Muscle layer of colon (tissue), 2 donors: ENCODE measurements at regions not wholly inside any gene's neighbourhood (a gene's known extent, or its start where the extent isn't known, plus 50 kb on each side); places are given as distances from the start of the nearest gene placed in this dataset.

Experiments
- H3K27ac ChIP-seq: one replicate; pipeline ENCODE4 v1.7.0; 2013; ENCODE audit warnings: low read depth, mild to moderate bottlenecking, low read length, moderate library complexity
- H3K27me3 ChIP-seq, 2 donors: one replicate each; pipeline ENCODE4 v1.7.0; 2013; ENCODE audit warnings: low read length in 2 of 2, mild to moderate bottlenecking in 2 of 2; ENCODE audit not compliant: insufficient read depth in 2 of 2, control insufficient read depth in 1 of 2
- H3K36me3 ChIP-seq: one replicate; pipeline ENCODE4 v1.7.0; 2013; ENCODE audit warnings: mild to moderate bottlenecking, low read length; ENCODE audit not compliant: insufficient read depth
- H3K4me1 ChIP-seq: one replicate; pipeline ENCODE4 v1.7.0; 2013; ENCODE audit warnings: mild to moderate bottlenecking, low read length; ENCODE audit not compliant: insufficient read depth
- H3K4me3 ChIP-seq, 2 donors: one replicate each; pipeline ENCODE4 v1.7.0; 2013; ENCODE audit warnings: low read length in 2 of 2, low read depth in 1 of 2, mild to moderate bottlenecking in 1 of 2, moderate library complexity in 1 of 2
- H3K9ac ChIP-seq: one replicate; pipeline ENCODE4 v1.7.0; 2013; ENCODE audit warnings: low read length
- H3K9me3 ChIP-seq: one replicate; pipeline ENCODE4 v1.7.0; 2013; ENCODE audit warnings: mild to moderate bottlenecking, low read length
- donor health status: abdominal sarcoma.
- donor health status: Adenocarcinoma of cecum.

- no peak overlapping the region for H3K9ac ChIP-seq
- H3K9me3 ChIP-seq = no peaks in the 10 kb centered on the region
Observed at GRCh38 chr16:63735456-63735855, 1386.4 kb downstream of the CDH11 start.

DNA sequence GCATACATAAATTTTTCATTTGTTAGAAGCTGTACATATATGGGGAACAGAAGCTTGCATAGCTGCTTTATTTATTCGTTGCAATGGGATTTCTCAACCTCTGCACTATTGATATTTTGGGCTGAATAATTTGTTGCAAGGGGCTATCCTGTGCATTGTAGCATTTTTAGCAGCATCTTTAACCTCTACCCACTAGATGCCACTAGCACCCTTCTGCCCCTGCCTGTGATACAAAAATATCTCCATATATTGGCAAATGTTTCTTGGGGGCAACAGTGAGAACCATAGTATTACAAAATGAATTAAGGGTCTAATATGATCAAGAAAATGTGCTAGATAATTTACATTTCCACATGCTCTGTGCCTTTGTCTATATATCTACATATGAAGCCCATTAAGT is 1401.0 kb downstream of the CDH11 start:
- Histone ChIP-seq H3K9me3 (no peaks in the 10 kb centered on the region), H3K27me3 (no peaks in the 10 kb centered on the region), H3K9ac (no peak overlapping the region), H3K4me1 (no peaks in the 10 kb centered on the region), H3K27ac (no peak overlapping the region), H3K36me3 (no peaks in the 10 kb centered on the region), H3K4me3 (no peak overlapping the region)

More at GRCh38 chr16:63735456-63735855, 1386.4 kb downstream of the CDH11 start:
- no peaks in the 10 kb centered on the region for H3K27me3 ChIP-seq
- H3K4me1 ChIP-seq = no peaks in the 10 kb centered on the region
- no peak overlapping the region for H3K27ac ChIP-seq
- H3K36me3 ChIP-seq = no peaks in the 10 kb centered on the region
- no peak overlapping the region for H3K4me3 ChIP-seq

- H3K9ac ChIP-seq = no peak overlapping the region
Observed at GRCh38 chr16:63719926-63720325, 1401.9 kb downstream of the CDH11 start.

GRCh38 chr16:63717806-63718205 is 1404.1 kb downstream of the CDH11 start:
- Histone ChIP-seq H3K9me3 (no peaks in the 10 kb centered on the region), H3K4me1 (no peaks in the 10 kb centered on the region), H3K36me3 (no peaks in the 10 kb centered on the region), H3K9ac (no peak overlapping the region), H3K4me3 (no peak overlapping the region), H3K27me3 (no peaks in the 10 kb centered on the region), H3K27ac (no peak overlapping the region)

More at GRCh38 chr16:63719926-63720325, 1401.9 kb downstream of the CDH11 start:
- H3K9me3 ChIP-seq = no peaks in the 10 kb centered on the region
- no peak overlapping the region for H3K27ac ChIP-seq
- no peaks in the 10 kb centered on the region for H3K27me3 ChIP-seq
- no peak overlapping the region for H3K4me3 ChIP-seq
- no peaks in the 10 kb centered on the region for H3K4me1 ChIP-seq
- H3K36me3 ChIP-seq = no peaks in the 10 kb centered on the region

DNA sequence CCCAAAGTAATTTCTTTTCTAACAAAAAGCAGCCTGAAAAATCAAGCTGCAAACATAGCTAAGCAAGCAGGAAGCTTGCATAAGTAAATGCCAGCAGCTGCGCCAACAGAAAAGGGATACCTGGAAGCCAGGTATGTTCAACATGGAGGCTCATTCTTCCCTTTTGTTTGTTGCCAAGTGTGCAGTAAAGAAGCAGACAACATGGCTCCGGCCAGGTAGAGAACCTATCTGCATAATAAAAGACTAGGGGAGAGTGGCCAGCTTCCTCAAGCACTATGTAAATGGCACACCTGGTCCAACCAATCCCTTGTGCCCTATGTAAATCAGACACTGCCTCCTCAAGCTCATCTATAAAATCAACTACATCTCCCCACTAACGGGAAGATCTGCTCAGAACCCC is 1407.0 kb downstream of the CDH11 start:
- no peaks in the 10 kb centered on the region for H3K9me3 ChIP-seq
- H3K9ac ChIP-seq = no peak overlapping the region
- H3K36me3 ChIP-seq = no peaks in the 10 kb centered on the region
- H3K4me3 ChIP-seq = no peak overlapping the region
- no peaks in the 10 kb centered on the region for H3K27me3 ChIP-seq
- H3K4me1 ChIP-seq = no peaks in the 10 kb centered on the region
- no peak overlapping the region for H3K27ac ChIP-seq

- H3K9me3 ChIP-seq = no peaks in the 10 kb centered on the region
Observed at GRCh38 chr16:63712725-63713124, 1409.1 kb downstream of the CDH11 start.

GRCh38 chr16:63703612-63704011 is 1418.3 kb downstream of the CDH11 start:
- no peak overlapping the region for H3K4me3 ChIP-seq

More at GRCh38 chr16:63712725-63713124, 1409.1 kb downstream of the CDH11 start:
- no peak overlapping the region for H3K4me3 ChIP-seq
- no peak overlapping the region for H3K9ac ChIP-seq
- no peak overlapping the region for H3K27ac ChIP-seq
- H3K36me3 ChIP-seq = no peaks in the 10 kb centered on the region
- H3K4me1 ChIP-seq = no peaks in the 10 kb centered on the region
- H3K27me3 ChIP-seq = no peaks in the 10 kb centered on the region

DNA sequence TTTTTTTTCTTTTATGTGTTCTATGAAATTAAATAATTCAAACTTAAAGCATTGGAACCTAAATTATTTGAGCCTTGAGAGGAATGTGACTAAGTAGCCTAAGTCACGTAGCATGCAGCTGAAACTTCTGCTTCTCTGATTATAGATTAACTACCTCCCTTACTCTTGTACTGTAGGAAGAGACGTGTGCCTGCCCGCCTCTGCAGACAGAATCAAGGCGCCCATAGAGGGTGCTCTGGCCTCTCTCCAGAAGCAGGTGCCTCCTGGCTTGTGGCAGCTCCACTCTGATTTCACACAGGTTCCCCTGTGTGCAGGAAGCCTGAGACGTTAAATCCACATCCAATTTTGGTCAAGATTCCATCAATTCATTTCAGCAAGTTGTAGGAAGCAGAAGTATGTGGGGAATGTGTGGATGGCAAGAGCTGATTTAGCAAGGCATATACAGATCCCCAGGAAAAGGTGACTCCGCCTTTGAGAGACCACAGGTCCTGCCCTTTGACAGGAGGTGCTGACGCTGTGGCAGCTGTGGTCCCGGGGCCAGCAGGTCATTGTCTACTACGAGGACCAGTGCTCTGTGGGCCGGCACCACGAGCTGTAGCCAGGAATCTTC is 1418.8 kb downstream of the CDH11 start:
- H3K4me3 ChIP-seq = no peak overlapping the region
- H3K27ac ChIP-seq = no peak overlapping the region
- H3K9ac ChIP-seq = no peak overlapping the region
- no peaks in the 10 kb centered on the region for H3K9me3 ChIP-seq
- H3K27me3 ChIP-seq = no peaks in the 10 kb centered on the region
- H3K36me3 ChIP-seq = no peaks in the 10 kb centered on the region
- H3K4me1 ChIP-seq = no peaks in the 10 kb centered on the region

More at GRCh38 chr16:63703612-63704011, 1418.3 kb downstream of the CDH11 start:
- Histone ChIP-seq H3K9me3 (no peaks in the 10 kb centered on the region), H3K4me1 (no peaks in the 10 kb centered on the region), H3K9ac (no peak overlapping the region), H3K27me3 (no peaks in the 10 kb centered on the region), H3K36me3 (no peaks in the 10 kb centered on the region), H3K27ac (no peak overlapping the region)

DNA sequence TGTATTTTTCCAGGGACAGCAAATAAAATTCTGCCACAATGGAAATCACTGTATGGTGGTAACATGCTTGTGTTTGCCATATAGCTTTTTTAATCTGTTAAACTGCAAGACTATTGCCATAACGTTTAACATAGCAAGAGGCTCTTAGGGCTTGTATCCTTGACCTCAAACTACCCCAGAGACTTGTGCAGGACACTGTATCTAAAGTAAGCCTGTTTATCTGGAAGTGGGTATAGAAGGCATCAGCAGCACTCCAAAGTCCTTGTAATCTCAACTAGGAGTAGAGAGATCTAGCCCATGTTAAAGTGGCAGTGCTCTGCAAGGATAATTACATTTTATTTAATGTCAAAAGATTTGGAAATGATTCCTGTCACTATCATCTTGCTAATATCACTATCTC is 1424.1 kb downstream of the CDH11 start:
- H3K4me3 ChIP-seq = no peak overlapping the region
- H3K9ac ChIP-seq = no peak overlapping the region
- no peak overlapping the region for H3K27ac ChIP-seq
- no peaks in the 10 kb centered on the region for H3K9me3 ChIP-seq
- H3K36me3 ChIP-seq = no peaks in the 10 kb centered on the region
- H3K4me1 ChIP-seq = no peaks in the 10 kb centered on the region
- H3K27me3 ChIP-seq = no peaks in the 10 kb centered on the region

- Histone ChIP-seq H3K4me3 (no peak overlapping the region), H3K9me3 (no peaks in the 10 kb centered on the region), H3K27me3 (no peaks in the 10 kb centered on the region), H3K4me1 (no peaks in the 10 kb centered on the region), H3K9ac (no peak overlapping the region), H3K36me3 (no peaks in the 10 kb centered on the region), H3K27ac (no peak overlapping the region)
Observed at GRCh38 chr16:63695347-63695746, 1426.5 kb downstream of the CDH11 start.

GRCh38 chr16:63690961-63691360 is 1430.9 kb downstream of the CDH11 start:
- Histone ChIP-seq H3K36me3 (no peaks in the 10 kb centered on the region), H3K4me1 (no peaks in the 10 kb centered on the region), H3K4me3 (no peak overlapping the region), H3K9ac (no peak overlapping the region), H3K9me3 (no peaks in the 10 kb centered on the region), H3K27me3 (no peaks in the 10 kb centered on the region), H3K27ac (no peak overlapping the region)

- H3K27me3 ChIP-seq = no peaks in the 10 kb centered on the region
- H3K27ac ChIP-seq = no peak overlapping the region
- no peaks in the 10 kb centered on the region for H3K4me1 ChIP-seq
- H3K9ac ChIP-seq = no peak overlapping the region
- H3K9me3 ChIP-seq = no peaks in the 10 kb centered on the region
- H3K36me3 ChIP-seq = no peaks in the 10 kb centered on the region
- H3K4me3 ChIP-seq = no peak overlapping the region
Observed at GRCh38 chr16:63690267-63690666, 1431.6 kb downstream of the CDH11 start.
